A549 (cell line): ENCODE measurements at regions not wholly inside any gene's neighbourhood (a gene's known extent, or its start where the extent isn't known, plus 50 kb on each side); places are given as distances from the start of the nearest gene placed in this dataset.

ENCODE experiments used
- ATAC-seq, 2 experiments: fragments of 200-7000 bp in 1 of 2; fragments of >200 bp in 1 of 2; cut with Nextera tagmentation in 1 of 2; cut with Tn5 transposase in 1 of 2; 3 replicates each; pipeline versions ENCODE4 v1.8.0 to v1.9.1; 2018 to 2020; ENCODE audit warnings: mild to moderate bottlenecking in 1 of 2, moderate library complexity in 1 of 2
- CTCF ChIA-PET: fragments of 300-600 bp; sonication (Branson Sonifier 250); formaldehyde crosslinking; extraction: SDS; loops from one replicate; lab custom pipeline; 2021; ENCODE audit warnings: antibody characterized with exemption, inconsistent platforms; lab: Yijun Ruan, JAX
- POLR2A ChIA-PET: fragments of 350-600 bp; formaldehyde crosslinking; extraction: SDS; loops from one replicate; lab custom pipeline; 2021; ENCODE audit warnings: antibody characterized with exemption, inconsistent platforms; lab: Yijun Ruan, JAX
- DNase-seq, 2 experiments: peaks; one replicate each; pipeline versions ENCODE4 v3.0.0 to v3.0.0-alpha.2; 2011 to 2016; ENCODE audit warnings: low read depth in 1 of 2, low spot score in 1 of 2
- FAIRE-seq: peaks from 2 replicates; lab custom pipeline; 2011; peaks lifted over from hg19 to GRCh38; lab: Jason Lieb, UNC
- H3K27ac ChIP-seq, 2 experiments: fragments of >200 bp; sonication (Bioruptor Twin); formaldehyde crosslinking; 3 replicates each; pipeline ENCODE4 v1.5.1; 2016 to 2017
- H3K4me1 ChIP-seq: fragments of >200 bp; sonication (Bioruptor Twin); formaldehyde crosslinking; 3 replicates; pipeline ENCODE4 v1.6.1; 2016
- H3K4me2 ChIP-seq: fragments of >200 bp; sonication (Bioruptor Twin); formaldehyde crosslinking; 3 replicates; pipeline ENCODE4 v1.6.1; 2016
- H3K4me3 ChIP-seq: fragments of >200 bp; sonication (Bioruptor Twin); formaldehyde crosslinking; 3 replicates; pipeline ENCODE4 v1.5.1; 2016
- H3K9me3 ChIP-seq: fragments of >200 bp; sonication (Bioruptor Twin); formaldehyde crosslinking; 3 replicates; pipeline ENCODE4 v1.6.1; 2016
- CEBPB ChIP-seq, 2 experiments: fragments of >200 bp in 1 of 2; sonication (Bioruptor Twin) in 1 of 2; formaldehyde crosslinking in 1 of 2; IDR thresholded peaks; 2 replicates each; pipeline ENCODE4 v1.6.1; 2012 to 2016
- CHD2 ChIP-seq: fragments of 150-350 bp; IDR thresholded peaks from 2 replicates; pipeline ENCODE4 v1.6.1; 2014; ENCODE audit warnings: low read length; ENCODE audit not compliant: partially characterized antibody
- EHF ChIP-seq: fragments of 250-450 bp; sonication (Bioruptor Pico); IDR thresholded peaks from 2 replicates; pipeline ENCODE4 v1.5.0; 2020; ENCODE audit warnings: mild to moderate bottlenecking
- EHMT2 ChIP-seq: fragments of 200-600 bp; sonication (generic); IDR thresholded peaks from 2 replicates; pipeline ENCODE4 v1.6.1; 2016; ENCODE audit warnings: antibody characterized with exemption, low read depth, mild to moderate bottlenecking, moderate library complexity
- ESRRA ChIP-seq: fragments of 150-350 bp; IDR thresholded peaks from 2 replicates; pipeline ENCODE4 v1.6.1; 2014; ENCODE audit warnings: mild to moderate bottlenecking, low read length, borderline replicate concordance
- HDAC2 ChIP-seq: fragments of 200-600 bp; sonication (generic); IDR thresholded peaks from 2 replicates; pipeline ENCODE4 v1.6.1; 2016
- HEYL ChIP-seq: fragments of 250-450 bp; sonication (Bioruptor Pico); IDR thresholded peaks from 2 replicates; pipeline ENCODE4 v1.8.0; 2021; ENCODE audit warnings: mild to moderate bottlenecking, moderate library complexity
- HOXB13 ChIP-seq: fragments of 250-450 bp; sonication (Bioruptor Pico); IDR thresholded peaks from 2 replicates; pipeline ENCODE4 v1.5.0; 2020; ENCODE audit warnings: low read depth, mild to moderate bottlenecking, moderate library complexity
- JUN ChIP-seq, 2 experiments: fragments of >200 bp; sonication (Bioruptor Twin); formaldehyde crosslinking; IDR thresholded peaks; 2 replicates in 1 of 2; 3 replicates in 1 of 2; pipeline ENCODE4 v1.6.1; 2016 to 2017
- JUNB ChIP-seq: fragments of >200 bp; sonication (Bioruptor Twin); formaldehyde crosslinking; IDR thresholded peaks from 2 replicates; pipeline ENCODE4 v1.6.1; 2016
- MAFK ChIP-seq: fragments of 450-650 bp; IDR thresholded peaks from 2 replicates; pipeline ENCODE4 v1.6.1; 2014; ENCODE audit not compliant: partially characterized antibody
- MAZ ChIP-seq: fragments of 150-350 bp; IDR thresholded peaks from 2 replicates; pipeline ENCODE4 v1.6.1; 2014; ENCODE audit warnings: antibody characterized with exemption, low read depth, low read length, borderline replicate concordance
- NPAS2 ChIP-seq: fragments of 250-450 bp; sonication (Bioruptor Pico); IDR thresholded peaks from 2 replicates; pipeline ENCODE4 v1.8.0; 2022; ENCODE audit warnings: mild to moderate bottlenecking, moderate library complexity, borderline replicate concordance
- POLR2A ChIP-seq: IDR thresholded peaks from 2 replicates; pipeline ENCODE4 v1.6.1; 2012; ENCODE audit warnings: mild to moderate bottlenecking, low read length
- RCOR1 ChIP-seq: fragments of 150-350 bp; IDR thresholded peaks from 2 replicates; pipeline ENCODE4 v1.6.1; 2014; ENCODE audit warnings: antibody characterized with exemption, low read length, low read depth
- RNF2 ChIP-seq: fragments of 200-600 bp; sonication (generic); IDR thresholded peaks from 2 replicates; pipeline ENCODE4 v1.6.1; 2016; ENCODE audit warnings: low read depth, mild to moderate bottlenecking, antibody characterized with exemption, moderate library complexity, borderline replicate concordance
- TP53 ChIP-seq: fragments of 250-450 bp; sonication (Bioruptor Pico); IDR thresholded peaks from 2 replicates; pipeline ENCODE4 v1.5.0; 2021; ENCODE audit warnings: mild to moderate bottlenecking, moderate library complexity
- ZFP36 ChIP-seq: fragments of 450-650 bp; IDR thresholded peaks from 2 replicates; pipeline ENCODE4 v1.6.1; 2014; ENCODE audit warnings: borderline replicate concordance; ENCODE audit not compliant: partially characterized antibody
- WGBS: methylation state at CpG from one replicate; pipeline ENCODE4 v1.1.6; 2017; ENCODE audit errors: missing lambda C conversion rate; 5-methylcytosine and 5-hydroxymethylcytosine counted together
- TF ChIP-seq, protein P1 (sequence below): fragments of 200-600 bp; sonication (generic); IDR thresholded peaks from 2 replicates; pipeline ENCODE4 v1.6.1; 2016; ENCODE audit warnings: antibody characterized with exemption, mild to moderate bottlenecking, moderate library complexity
- TF ChIP-seq, protein P2 (sequence below): fragments of 450-650 bp; IDR thresholded peaks from 2 replicates; pipeline ENCODE4 v1.6.1; 2014; ENCODE audit warnings: antibody characterized with exemption
- TF ChIP-seq, protein P3 (sequence below): fragments of 250-450 bp; sonication (Bioruptor Pico); IDR thresholded peaks from 2 replicates; pipeline ENCODE4 v1.5.0; 2020; ENCODE audit warnings: low read depth, mild to moderate bottlenecking, moderate library complexity

DNA sequence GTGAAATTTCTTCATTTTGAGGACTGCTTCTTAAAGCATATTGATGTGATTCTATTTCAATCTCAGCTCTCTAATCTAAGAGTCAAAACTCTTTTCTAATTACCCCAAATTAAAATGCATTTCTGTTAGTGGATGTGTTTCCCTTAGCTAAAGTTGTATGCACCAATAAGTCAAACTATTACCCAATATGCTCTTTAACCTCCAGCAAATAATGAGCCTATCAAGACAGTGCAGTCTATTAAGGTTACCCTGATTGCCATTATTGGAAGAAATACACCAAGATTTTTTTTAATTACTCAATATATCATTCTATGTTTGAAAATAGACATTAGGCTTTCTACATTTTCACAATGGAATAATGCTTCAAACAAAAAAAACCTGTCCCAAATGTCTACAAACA, 310.0 kb downstream of the BTG1 start:
- DNase-seq (no peak), FAIRE-seq (no peak), ATAC-seq (no peak)
- no peak overlapping the region for H3K4me3 ChIP-seq
- TF ChIP-seq RCOR1, result no peak
- no peak for TF ChIP-seq CEBPB (IDR thresholded peaks at IDR 0.05)
- no peak for TF ChIP-seq TP53
- TF ChIP-seq, protein P1, sequence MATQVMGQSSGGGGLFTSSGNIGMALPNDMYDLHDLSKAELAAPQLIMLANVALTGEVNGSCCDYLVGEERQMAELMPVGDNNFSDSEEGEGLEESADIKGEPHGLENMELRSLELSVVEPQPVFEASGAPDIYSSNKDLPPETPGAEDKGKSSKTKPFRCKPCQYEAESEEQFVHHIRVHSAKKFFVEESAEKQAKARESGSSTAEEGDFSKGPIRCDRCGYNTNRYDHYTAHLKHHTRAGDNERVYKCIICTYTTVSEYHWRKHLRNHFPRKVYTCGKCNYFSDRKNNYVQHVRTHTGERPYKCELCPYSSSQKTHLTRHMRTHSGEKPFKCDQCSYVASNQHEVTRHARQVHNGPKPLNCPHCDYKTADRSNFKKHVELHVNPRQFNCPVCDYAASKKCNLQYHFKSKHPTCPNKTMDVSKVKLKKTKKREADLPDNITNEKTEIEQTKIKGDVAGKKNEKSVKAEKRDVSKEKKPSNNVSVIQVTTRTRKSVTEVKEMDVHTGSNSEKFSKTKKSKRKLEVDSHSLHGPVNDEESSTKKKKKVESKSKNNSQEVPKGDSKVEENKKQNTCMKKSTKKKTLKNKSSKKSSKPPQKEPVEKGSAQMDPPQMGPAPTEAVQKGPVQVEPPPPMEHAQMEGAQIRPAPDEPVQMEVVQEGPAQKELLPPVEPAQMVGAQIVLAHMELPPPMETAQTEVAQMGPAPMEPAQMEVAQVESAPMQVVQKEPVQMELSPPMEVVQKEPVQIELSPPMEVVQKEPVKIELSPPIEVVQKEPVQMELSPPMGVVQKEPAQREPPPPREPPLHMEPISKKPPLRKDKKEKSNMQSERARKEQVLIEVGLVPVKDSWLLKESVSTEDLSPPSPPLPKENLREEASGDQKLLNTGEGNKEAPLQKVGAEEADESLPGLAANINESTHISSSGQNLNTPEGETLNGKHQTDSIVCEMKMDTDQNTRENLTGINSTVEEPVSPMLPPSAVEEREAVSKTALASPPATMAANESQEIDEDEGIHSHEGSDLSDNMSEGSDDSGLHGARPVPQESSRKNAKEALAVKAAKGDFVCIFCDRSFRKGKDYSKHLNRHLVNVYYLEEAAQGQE, result no peak
- no peak for TF ChIP-seq JUNB
- TF ChIP-seq HEYL, result no peak
- TF ChIP-seq, protein P2, sequence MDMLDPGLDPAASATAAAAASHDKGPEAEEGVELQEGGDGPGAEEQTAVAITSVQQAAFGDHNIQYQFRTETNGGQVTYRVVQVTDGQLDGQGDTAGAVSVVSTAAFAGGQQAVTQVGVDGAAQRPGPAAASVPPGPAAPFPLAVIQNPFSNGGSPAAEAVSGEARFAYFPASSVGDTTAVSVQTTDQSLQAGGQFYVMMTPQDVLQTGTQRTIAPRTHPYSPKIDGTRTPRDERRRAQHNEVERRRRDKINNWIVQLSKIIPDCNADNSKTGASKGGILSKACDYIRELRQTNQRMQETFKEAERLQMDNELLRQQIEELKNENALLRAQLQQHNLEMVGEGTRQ, result no peak
- TF ChIP-seq, protein P3, sequence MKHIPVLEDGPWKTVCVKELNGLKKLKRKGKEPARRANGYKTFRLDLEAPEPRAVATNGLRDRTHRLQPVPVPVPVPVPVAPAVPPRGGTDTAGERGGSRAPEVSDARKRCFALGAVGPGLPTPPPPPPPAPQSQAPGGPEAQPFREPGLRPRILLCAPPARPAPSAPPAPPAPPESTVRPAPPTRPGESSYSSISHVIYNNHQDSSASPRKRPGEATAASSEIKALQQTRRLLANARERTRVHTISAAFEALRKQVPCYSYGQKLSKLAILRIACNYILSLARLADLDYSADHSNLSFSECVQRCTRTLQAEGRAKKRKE (CRISPR knock-in tag), result no peak
- no peak for TF ChIP-seq CHD2
- no peak for TF ChIP-seq EHMT2
- no peak for TF ChIP-seq RNF2
- no peak for TF ChIP-seq EHF (CRISPR knock-in tag)
- TF ChIP-seq NPAS2 (CRISPR knock-in tag), result no peak
- TF ChIP-seq MAZ, result no peak
- no peak for TF ChIP-seq ESRRA
- no peak for TF ChIP-seq HDAC2
- no peak for TF ChIP-seq MAFK
- TF ChIP-seq HOXB13 (CRISPR knock-in tag), result no peak
- TF ChIP-seq POLR2A, result no peak
- no peak for TF ChIP-seq JUN (IDR thresholded peaks at IDR 0.05)
- no peaks in the 10 kb centered on the region for H3K9me3 ChIP-seq
- CTCF ChIA-PET, result no interaction called here
- POLR2A ChIA-PET, result no interaction called here
- H3K4me1 ChIP-seq, result no peaks in the 10 kb centered on the region
- H3K27ac ChIP-seq, result no peak overlapping the region
- no peak overlapping the region for H3K4me2 ChIP-seq

DNA sequence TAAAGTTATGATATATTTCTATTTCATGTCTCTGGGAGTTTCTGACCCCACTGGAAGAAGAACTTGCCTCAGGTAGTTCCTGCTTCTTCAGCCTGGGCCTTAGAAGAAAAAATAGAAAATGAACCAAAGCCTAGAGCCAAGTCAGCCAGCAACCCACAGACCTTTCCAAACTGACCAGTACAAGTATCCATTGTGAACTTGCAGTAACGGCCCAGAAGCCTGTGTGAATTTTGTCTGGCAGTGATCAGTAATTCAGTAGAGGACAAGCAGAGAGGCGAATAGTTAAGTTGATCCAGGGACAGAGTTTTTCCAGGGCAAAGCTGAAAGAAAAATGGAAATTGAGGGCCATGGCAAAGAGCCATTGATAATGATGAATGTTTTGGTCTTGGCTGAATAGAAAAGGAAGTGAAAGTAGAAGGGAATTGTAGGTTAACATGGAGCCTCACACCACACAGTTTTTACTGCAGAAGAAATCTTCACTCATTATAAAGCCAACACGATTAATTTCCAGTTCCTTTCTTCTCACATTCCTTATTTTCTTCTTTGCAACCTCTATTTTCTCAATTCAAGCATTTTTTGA, 311.8 kb downstream of the BTG1 start:
- CTCF ChIA-PET, result interaction anchor here (0.6 kb wide), 1 partner anchor 9 kb away, joined by 3 read pairs; no protein-coding TSS in a partner anchor
- Histone ChIP-seq H3K4me1 (no peaks in the 10 kb centered on the region), H3K27ac (no peak overlapping the region), H3K4me2 (no peak overlapping the region), H3K9me3 (no peaks in the 10 kb centered on the region), H3K4me3 (no peak overlapping the region)
- POLR2A ChIA-PET, result no interaction called here
- DNase-seq, result no peak
- no peak for ATAC-seq
- FAIRE-seq, result no peak
- no peak for TF ChIP-seq ZFP36
- 54% methylated on average over 3 of the region's 3 CpGs for WGBS
